ENCODE measurements at regions not wholly inside any gene's neighbourhood (a gene's known extent, or its start where the extent isn't known, plus 50 kb on each side); places are given as distances from the start of the nearest gene placed in this dataset.

DNA sequence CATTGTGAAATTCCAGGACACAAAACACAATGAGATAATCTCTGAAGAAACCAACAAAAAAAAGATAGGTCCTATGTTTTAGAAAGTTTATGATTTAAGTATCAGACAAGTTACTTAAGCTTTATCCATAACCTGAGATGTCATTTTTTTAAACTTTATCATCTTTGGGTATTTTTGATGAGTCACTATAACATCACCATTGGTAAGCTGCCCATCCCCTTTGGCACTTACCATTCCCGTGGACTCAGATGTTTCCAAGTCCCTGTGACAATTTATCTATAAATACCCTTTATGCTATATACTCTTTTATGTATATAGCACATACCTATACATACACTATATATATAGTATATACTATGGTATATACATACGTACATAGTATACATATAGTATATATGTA, 198.9 kb upstream of the GEMIN8 start:
- H3K9me3 ChIP-seq = peaks cover 0 to 10% (median 0%) of the 10 kb centered on the region in 12 donors
- intact Hi-C loops (cut with DNase I) = no loop called here
- H3K27me3 ChIP-seq = no peaks in the 10 kb centered on the region

GRCh38 chrX:14220386-14220944, 190.8 kb upstream of the GEMIN8 start:
- Histone ChIP-seq H3K4me1 (no peaks in the 10 kb centered on the region), H3K27me3 (no peaks in the 10 kb centered on the region), H3K27ac (no peak overlapping the region), H3K4me3 (no peak overlapping the region), H3K36me3 (no peaks in the 10 kb centered on the region), H3K9me3 (no peaks in the 10 kb centered on the region)
- DNase-seq (no peak), ATAC-seq (no peak)
- no peak for TF ChIP-seq CTCF (IDR thresholded peaks at IDR 0.05)
- WGBS, 4 donors = 61 to 73% (median 69%) methylated on average over 4 of the region's 4 CpGs
- intact Hi-C loops (cut with DNase I) = no loop called here

More for the DNA sequence above, 198.9 kb upstream of the GEMIN8 start:
- Histone ChIP-seq H3K4me1 (no peaks in the 10 kb centered on the region), H3K4me3 (no peak overlapping the region), H3K27ac (no peak overlapping the region), H3K36me3 (no peaks in the 10 kb centered on the region)
- WGBS, 4 donors = 77 to 89% (median 84%) methylated on average over 2 of the region's 2 CpGs
- no peak for ATAC-seq
- TF ChIP-seq POLR2A (IDR thresholded peaks at IDR 0.05) (no peak), CTCF (IDR thresholded peaks at IDR 0.05) (no peak)
- no peak for DNase-seq

DNA sequence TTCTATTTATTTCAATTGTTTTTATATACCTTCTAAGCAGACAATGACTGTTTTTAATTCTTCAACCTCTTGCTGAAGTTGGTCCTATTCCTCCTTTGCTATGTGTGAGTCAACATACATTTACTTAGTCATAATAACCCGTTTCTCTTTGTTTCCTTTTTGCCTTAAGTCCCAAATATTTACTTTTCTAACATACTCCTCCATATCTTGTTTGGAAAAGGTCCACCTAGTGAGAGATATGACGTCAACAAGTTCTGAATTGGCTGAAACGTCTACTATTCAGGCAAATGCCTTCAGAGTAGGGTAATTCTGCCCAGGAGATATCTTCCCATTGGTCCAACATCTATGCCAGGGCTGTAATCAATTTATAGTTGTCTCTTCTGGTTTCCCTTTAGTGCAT, 179.3 kb upstream of the GEMIN8 start:
- intact Hi-C loops (cut with DNase I) = no loop called here
- H3K36me3 ChIP-seq = no peaks in the 10 kb centered on the region
- ATAC-seq (no peak), DNase-seq (no peak)
- WGBS, 4 donors = 21 to 33% (median 27%) methylated on average over 3 of the region's 3 CpGs
- no peaks in the 10 kb centered on the region for H3K27me3 ChIP-seq
- H3K27ac ChIP-seq = no peak overlapping the region
- no peaks in the 10 kb centered on the region for H3K4me1 ChIP-seq
- H3K9me3 ChIP-seq = peaks cover 0 to 14% (median 0%) of the 10 kb centered on the region in 12 donors
- TF ChIP-seq CTCF (IDR thresholded peaks at IDR 0.05) (no peak), POLR2A (IDR thresholded peaks at IDR 0.05) (no peak)
- H3K4me3 ChIP-seq = no peak overlapping the region

GRCh38 chrX:14194711-14195110, 165.0 kb upstream of the GEMIN8 start:
- ATAC-seq (no peak), DNase-seq (no peak)
- 84 to 95% (median 90%) methylated on average over 1 of the region's 1 CpG for WGBS, 4 donors
- intact Hi-C loops (cut with DNase I) = no loop called here
- Histone ChIP-seq H3K4me3 (no peak overlapping the region), H3K36me3 (no peaks in the 10 kb centered on the region), H3K9me3 (peaks cover 0 to 18% (median 0%) of the 10 kb centered on the region in 12 donors), H3K27ac (no peak overlapping the region), H3K4me1 (no peaks in the 10 kb centered on the region), H3K27me3 (no peaks in the 10 kb centered on the region)
- TF ChIP-seq CTCF (IDR thresholded peaks at IDR 0.05) (no peak), POLR2A (IDR thresholded peaks at IDR 0.05) (no peak)

Measured in heart left ventricle (tissue), 16 donors.